Fibroblast of skin of abdomen (primary cell): ENCODE measurements at regions not wholly inside any gene's neighbourhood (a gene's known extent, or its start where the extent isn't known, plus 50 kb on each side); places are given as distances from the start of the nearest gene placed in this dataset.

Source experiments
- DNase-seq: peaks from one replicate; pipeline ENCODE4 v3.0.0-alpha.2; 2013

DNA sequence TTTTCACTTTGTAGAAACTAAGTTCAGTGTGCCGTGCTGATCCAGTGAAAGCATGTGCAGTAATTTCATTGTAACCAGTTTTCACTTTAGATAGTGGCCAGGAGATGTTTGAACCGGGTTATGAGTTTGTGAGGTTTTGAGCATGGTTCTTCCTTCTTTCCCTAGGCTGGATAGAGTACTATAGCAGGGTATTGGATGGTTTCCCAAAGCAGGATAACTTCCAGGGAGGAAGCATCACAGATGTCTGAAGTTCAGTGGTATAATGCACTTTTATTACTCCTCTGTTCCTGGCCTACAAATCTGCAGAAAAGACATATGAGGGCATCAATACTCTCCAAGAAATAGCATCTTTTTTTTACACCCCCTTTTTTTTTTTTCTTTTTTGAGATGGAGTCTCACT is 823.1 kb downstream of the USP25 start:
- no peak for DNase-seq

GRCh38 chr21:16554503-16554902 is 824.7 kb downstream of the USP25 start:
- DNase-seq = no peak

GRCh38 chr21:16563116-16563515 is 833.3 kb downstream of the USP25 start:
- DNase-seq = no peak

- peak; percentile 54 for DNase-seq
These were observed 834.0 kb downstream of the USP25 start for GRCh38 chr21:16563795-16564194.

DNA sequence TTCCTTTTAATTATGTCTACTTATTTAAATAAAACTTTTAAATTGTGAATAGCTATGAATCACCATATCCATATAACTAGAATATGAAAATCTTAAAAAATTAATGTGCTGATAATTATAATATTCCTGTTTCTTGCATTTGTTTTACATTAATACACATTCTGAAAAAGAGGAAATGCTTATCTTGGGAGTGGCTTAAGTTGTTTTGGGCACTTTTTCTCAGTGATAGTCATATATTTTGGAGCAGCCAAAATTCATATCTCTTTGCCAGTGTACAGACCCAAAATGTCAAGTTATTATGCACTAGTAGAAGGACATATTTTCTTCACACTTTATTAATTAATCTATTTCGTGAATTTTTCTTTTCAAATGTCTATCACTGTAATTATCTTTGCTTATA is 838.5 kb downstream of the USP25 start:
- DNase-seq = no peak

DNA sequence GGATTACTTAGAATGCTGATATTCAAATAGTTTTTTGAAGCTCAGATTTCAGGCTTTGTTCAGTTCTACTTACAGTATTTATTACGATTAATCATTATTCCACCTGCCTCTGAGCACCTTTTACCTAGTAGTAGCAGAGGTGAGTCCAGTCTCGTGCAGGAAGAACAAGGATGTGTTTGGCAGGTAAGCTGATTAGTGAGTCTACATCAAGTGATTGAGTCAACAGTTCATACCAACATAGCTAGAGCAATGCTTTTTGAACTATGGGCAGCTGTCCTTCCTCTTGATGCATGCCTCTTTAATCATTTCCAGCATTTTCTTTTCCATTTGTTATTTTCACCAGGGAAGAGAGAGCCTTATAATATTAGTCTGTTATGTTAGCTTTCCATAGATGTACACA is 838.9 kb downstream of the USP25 start:
- no peak for DNase-seq

GRCh38 chr21:16569679-16570078 is 839.9 kb downstream of the USP25 start:
- peak; percentile 51 for DNase-seq

DNA sequence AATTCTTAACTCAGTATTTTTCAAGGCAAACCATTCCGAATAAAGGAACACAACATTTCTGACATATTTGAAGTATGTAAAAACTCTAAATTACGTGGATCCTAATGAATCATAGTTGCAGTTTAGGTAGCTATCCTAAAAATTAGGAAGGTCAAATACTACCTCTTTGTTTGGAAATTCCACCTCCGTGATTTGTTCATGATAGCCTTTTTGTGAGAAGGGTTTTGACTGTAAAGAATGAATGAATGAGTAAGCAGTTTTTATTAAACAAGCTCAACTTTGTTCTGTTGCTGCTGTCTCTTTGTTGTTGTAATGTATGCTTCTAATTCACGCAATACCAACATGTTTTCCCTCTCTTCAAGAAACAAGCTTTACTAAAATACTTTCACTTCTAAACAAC is 840.4 kb downstream of the USP25 start:
- DNase-seq = no peak

- peak; percentile 33 for DNase-seq
These were observed 841.1 kb downstream of the USP25 start for GRCh38 chr21:16570856-16571255.

DNA sequence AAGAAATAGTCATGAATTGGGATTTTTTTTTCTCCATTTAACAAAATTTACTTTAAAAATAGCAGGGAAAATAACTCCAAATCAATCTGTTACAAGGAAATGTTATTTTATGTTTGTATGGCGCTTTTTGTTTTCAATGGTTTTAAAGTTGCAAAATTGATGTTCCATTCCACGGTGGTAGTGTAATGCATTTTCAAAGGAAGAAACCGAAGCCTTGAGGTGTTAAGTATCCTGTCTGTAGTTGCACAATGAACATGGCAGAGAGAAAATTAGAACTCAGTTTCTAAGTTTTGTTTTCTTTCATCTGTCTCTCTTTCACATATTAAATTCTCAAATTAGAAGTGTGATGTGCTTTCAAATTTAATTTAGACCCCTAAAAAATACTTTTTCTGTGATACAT is 841.8 kb downstream of the USP25 start:
- no peak for DNase-seq

- peak; percentile 58 for DNase-seq
These were observed 842.2 kb downstream of the USP25 start for GRCh38 chr21:16572032-16572431.

GRCh38 chr21:16573578-16573977 is 843.8 kb downstream of the USP25 start:
- peak; percentile 88 for DNase-seq

GRCh38 chr21:16577975-16578374 is 848.2 kb downstream of the USP25 start:
- DNase-seq = no peak

- peak; percentile 29 for DNase-seq
These were observed 849.1 kb downstream of the USP25 start for GRCh38 chr21:16578912-16579311.

GRCh38 chr21:16579538-16579937 is 849.8 kb downstream of the USP25 start:
- DNase-seq = peak; percentile 74

- DNase-seq = no peak
These were observed 850.9 kb downstream of the USP25 start for GRCh38 chr21:16580661-16581060.

- no peak for DNase-seq
These were observed 853.8 kb downstream of the USP25 start for GRCh38 chr21:16583556-16583955.

GRCh38 chr21:16584756-16585155 is 855.0 kb downstream of the USP25 start:
- no peak for DNase-seq

DNA sequence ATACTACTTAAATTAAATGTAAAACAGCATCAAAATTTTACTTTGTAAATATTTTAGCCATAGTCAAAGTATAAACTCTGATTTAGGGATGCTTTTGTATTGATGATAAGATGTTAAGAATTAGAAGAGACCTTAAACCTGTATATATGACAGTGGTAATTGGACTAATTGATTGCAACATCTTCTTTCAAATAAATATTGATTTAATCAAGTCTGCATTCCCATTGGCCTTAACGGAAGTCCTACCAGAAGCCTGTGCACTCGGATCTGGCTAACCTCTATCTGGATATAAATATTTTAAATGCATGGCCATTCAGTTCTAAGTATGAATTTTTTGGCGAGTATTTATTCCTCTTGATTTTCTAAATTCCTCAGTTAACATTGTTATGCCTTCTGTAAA is 856.1 kb downstream of the USP25 start:
- DNase-seq = no peak

GRCh38 chr21:16587141-16587581 is 857.4 kb downstream of the USP25 start:
- DNase-seq = peak; percentile 67

DNA sequence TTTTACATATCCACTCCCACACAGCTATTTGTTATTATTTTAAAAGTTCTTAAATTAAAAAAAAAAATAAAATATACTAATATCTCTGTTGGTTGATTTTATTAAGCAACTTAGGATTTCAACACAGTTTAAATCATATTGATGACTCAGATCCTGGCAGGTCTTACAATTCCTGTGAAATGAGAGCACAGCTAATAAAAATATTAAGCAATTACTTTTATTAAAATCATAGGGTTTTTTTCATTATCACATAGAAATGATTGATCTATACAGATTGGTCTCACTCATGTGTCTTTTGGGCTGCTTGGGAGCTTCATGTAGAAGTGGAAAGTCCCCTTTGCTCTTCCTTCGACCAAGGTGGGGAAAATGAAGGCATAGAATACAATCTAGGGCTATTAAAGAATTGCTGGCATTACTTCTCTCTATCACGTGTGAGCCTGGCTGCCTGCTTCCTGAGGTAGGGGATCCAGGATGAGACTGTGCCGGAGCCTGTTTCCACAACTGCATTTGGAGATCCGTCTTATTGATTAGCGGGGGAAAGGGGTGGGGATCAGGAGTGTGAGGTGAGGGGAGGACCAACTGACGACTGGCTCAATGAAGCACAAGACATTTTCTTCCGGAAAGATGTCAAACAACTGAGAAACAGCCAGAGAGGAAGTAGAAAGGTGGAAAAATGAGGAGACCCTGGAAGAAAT is 858.0 kb downstream of the USP25 start:
- DNase-seq = peak; percentile 73

GRCh38 chr21:16588433-16588860 is 858.7 kb downstream of the USP25 start:
- peak; percentile 86 for DNase-seq

- no peak for DNase-seq
These were observed 859.5 kb downstream of the USP25 start for GRCh38 chr21:16589006-16589898.

GRCh38 chr21:16590186-16590585 is 860.4 kb downstream of the USP25 start:
- DNase-seq = no peak
